SK-N-MC (cell line): ENCODE measurements at regions not wholly inside any gene's neighbourhood (a gene's known extent, or its start where the extent isn't known, plus 50 kb on each side); places are given as distances from the start of the nearest gene placed in this dataset.

Source experiments
- EZH2 ChIP-seq: fragments of 200-600 bp; sonication (generic); IDR thresholded peaks from one replicate; pipeline ENCODE4 v1.6.1; 2017; ENCODE audit warnings: antibody characterized with exemption
- POLR2AphosphoS5 ChIP-seq: IDR thresholded peaks from 2 replicates; pipeline ENCODE4 v1.6.1; 2012; ENCODE audit warnings: mild to moderate bottlenecking, low read depth, low read length, borderline replicate concordance

GRCh38 chr10:130780763-130781162 is 530.8 kb downstream of the TCERG1L start:
- TF ChIP-seq POLR2AphosphoS5 = no peak
- no peak for TF ChIP-seq EZH2
